ENCODE measurements at regions not wholly inside any gene's neighbourhood (a gene's known extent, or its start where the extent isn't known, plus 50 kb on each side); places are given as distances from the start of the nearest gene placed in this dataset.

DNA sequence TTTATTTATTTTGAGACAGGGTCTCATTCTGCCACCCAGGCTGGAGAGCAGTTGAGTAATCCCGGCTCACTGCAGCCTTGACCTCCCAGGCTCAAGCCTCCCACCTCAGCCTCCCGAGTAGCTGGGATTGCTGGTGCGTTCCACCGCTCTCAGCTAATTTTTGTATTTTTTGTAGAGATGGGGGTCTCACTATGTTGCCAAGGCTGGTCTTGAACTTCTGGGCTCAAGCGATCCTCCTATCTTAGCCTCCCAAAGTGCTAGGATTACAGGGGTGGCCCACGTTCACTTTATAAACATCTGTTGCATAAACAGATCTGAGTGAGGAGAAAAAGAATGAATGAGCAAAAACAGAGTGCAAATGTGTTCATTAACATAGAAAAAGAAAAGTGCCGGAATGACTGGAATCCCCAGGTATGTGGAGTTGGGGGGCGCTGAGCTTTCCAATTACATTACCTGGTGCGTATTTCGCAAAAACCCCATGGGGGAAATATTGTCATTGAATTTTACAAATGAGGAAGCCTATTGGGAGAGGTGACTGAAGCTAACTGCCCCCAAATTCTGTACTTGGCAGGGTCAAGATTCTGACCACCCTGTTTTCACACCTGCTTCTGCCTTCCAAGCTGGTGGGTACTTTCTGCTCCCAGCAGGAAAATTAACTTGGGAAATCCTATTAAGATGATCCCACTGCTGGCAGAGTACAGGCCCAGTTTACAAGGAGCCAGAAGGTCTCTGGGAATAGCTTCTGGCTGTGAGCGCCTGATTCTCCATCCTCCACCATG is 207.7 kb upstream of the JARID2 start:
- TF ChIP-seq, protein P1, sequence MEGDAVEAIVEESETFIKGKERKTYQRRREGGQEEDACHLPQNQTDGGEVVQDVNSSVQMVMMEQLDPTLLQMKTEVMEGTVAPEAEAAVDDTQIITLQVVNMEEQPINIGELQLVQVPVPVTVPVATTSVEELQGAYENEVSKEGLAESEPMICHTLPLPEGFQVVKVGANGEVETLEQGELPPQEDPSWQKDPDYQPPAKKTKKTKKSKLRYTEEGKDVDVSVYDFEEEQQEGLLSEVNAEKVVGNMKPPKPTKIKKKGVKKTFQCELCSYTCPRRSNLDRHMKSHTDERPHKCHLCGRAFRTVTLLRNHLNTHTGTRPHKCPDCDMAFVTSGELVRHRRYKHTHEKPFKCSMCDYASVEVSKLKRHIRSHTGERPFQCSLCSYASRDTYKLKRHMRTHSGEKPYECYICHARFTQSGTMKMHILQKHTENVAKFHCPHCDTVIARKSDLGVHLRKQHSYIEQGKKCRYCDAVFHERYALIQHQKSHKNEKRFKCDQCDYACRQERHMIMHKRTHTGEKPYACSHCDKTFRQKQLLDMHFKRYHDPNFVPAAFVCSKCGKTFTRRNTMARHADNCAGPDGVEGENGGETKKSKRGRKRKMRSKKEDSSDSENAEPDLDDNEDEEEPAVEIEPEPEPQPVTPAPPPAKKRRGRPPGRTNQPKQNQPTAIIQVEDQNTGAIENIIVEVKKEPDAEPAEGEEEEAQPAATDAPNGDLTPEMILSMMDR (conservative IDR thresholded peaks at IDR 0.05), result no peak
- no peak for TF ChIP-seq EZH2 (IDR thresholded peaks at IDR 0.05; ENCODE audit: low read depth)
